ENCODE measurements at regions not wholly inside any gene's neighbourhood (a gene's known extent, or its start where the extent isn't known, plus 50 kb on each side); places are given as distances from the start of the nearest gene placed in this dataset.

- H3K4me3 ChIP-seq (ENCODE audit: low read depth, low read length), result no peak overlapping the region
- DNase-seq (ENCODE audit: low read depth), result peak; percentile 23
- TF ChIP-seq, protein P1, sequence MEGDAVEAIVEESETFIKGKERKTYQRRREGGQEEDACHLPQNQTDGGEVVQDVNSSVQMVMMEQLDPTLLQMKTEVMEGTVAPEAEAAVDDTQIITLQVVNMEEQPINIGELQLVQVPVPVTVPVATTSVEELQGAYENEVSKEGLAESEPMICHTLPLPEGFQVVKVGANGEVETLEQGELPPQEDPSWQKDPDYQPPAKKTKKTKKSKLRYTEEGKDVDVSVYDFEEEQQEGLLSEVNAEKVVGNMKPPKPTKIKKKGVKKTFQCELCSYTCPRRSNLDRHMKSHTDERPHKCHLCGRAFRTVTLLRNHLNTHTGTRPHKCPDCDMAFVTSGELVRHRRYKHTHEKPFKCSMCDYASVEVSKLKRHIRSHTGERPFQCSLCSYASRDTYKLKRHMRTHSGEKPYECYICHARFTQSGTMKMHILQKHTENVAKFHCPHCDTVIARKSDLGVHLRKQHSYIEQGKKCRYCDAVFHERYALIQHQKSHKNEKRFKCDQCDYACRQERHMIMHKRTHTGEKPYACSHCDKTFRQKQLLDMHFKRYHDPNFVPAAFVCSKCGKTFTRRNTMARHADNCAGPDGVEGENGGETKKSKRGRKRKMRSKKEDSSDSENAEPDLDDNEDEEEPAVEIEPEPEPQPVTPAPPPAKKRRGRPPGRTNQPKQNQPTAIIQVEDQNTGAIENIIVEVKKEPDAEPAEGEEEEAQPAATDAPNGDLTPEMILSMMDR (IDR thresholded peaks at IDR 0.05; ENCODE audit: insufficient read depth, low read length), result no peak
Observed at GRCh38 chr10:58451193-58451889, 61.3 kb upstream of the BICC1 start.

DNA sequence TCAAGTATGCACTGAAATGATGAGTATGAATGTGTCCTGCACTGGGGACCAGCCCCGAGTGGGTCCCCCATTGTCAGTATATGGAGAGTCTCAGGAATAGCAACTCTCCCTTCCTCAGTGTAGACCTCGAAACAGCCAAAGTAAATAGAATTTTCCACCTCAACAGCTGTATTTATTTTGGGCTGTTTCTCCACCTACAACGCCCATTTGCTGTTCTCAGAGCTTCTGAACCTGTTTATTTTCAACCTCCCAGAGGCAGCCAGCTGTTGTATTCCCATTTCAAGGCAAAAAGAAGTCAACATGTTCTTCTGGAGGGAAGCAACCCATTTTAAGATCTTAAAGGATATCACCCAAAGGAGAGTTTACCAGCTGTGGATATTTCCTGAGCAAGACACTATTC lies 59.6 kb upstream of the BICC1 start:
- TF ChIP-seq, protein P1 (IDR thresholded peaks at IDR 0.05; ENCODE audit: insufficient read depth, low read length), result no peak
- H3K4me3 ChIP-seq (ENCODE audit: low read depth, low read length), result no peak overlapping the region
- DNase-seq (ENCODE audit: low read depth), result no peak

DNA sequence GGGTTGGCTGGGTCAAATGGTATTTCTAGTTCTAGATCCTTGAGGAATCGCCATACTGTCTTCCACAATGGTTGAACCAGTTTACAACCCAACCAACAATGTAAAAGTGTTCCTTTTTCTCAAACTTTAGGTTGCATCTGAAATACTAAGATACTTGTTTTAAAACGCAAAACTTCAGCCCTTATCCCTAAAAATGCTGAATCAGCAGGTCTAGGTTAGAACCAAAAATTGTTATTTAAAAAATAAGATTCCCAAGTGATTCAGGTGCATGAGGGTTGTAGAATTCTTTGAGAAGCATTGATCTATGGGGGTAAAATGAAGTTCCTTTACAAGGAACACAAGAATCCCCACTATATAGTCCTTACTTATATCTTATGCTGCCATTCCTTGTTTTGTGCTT lies 56.5 kb upstream of the BICC1 start:
- no peak for DNase-seq (ENCODE audit: low read depth)
- TF ChIP-seq, protein P1 (IDR thresholded peaks at IDR 0.05; ENCODE audit: insufficient read depth, low read length), result no peak
- no peak overlapping the region for H3K4me3 ChIP-seq (ENCODE audit: low read depth, low read length)

DNA sequence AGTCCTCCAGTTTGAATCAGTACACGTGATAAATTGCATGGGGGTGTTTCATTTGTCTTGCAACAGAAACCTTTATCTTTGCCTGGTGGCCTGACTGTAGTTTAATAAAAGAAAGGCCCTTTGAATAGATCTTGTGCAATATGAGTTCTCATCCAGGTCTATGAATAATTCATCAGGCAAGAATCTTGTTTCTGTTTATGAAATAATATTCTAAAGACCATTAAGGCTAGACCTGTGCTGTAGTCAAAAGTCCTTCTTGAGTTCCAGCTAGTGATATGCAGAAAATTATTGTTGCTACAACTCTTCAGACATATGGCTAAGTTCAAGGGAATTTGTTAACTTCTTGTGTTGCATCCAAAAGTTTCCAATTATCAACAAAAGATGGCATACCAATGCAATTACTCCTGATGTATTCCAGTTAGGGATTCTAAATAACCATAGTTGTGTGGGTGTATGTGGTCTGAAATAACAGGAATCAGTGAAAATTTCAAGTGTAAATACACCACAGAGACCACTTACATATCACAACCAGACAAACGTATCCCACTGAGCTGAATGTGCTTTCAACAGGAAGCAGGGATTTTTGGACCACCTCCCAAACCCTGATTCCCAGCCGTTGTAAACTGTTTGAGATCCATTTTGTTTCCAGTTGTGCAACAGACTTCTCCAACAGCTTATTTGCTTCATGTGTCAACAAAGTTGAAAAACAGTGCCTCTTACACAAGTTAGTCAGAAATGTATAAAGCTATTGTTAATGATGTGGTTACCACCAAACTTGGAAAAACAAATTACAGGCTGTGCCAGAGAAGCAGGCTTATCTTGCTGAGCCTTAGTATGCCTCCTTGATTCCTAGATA lies 54.7 kb upstream of the BICC1 start:
- peak; percentile 99 for DNase-seq (ENCODE audit: low read depth)
- TF ChIP-seq, protein P1 (IDR thresholded peaks at IDR 0.05; ENCODE audit: insufficient read depth, low read length), result no peak
- no peak overlapping the region for H3K4me3 ChIP-seq (ENCODE audit: low read depth, low read length)

- TF ChIP-seq, protein P1 (IDR thresholded peaks at IDR 0.05; ENCODE audit: insufficient read depth, low read length), result no peak
- H3K4me3 ChIP-seq (ENCODE audit: low read depth, low read length), result no peak overlapping the region
- DNase-seq (ENCODE audit: low read depth), result no peak
Observed at GRCh38 chr10:58459069-58459468, 53.6 kb upstream of the BICC1 start.

GRCh38 chr10:58460157-58460556 lies 52.5 kb upstream of the BICC1 start:
- no peak overlapping the region for H3K4me3 ChIP-seq (ENCODE audit: low read depth, low read length)
- TF ChIP-seq, protein P1 (IDR thresholded peaks at IDR 0.05; ENCODE audit: insufficient read depth, low read length), result no peak
- no peak for DNase-seq (ENCODE audit: low read depth)
